ENCODE measurements at regions not wholly inside any gene's neighbourhood (a gene's known extent, or its start where the extent isn't known, plus 50 kb on each side); places are given as distances from the start of the nearest gene placed in this dataset.

- no peak overlapping the region for H3K27ac ChIP-seq (ENCODE audit: low read depth, low read length)
- TF ChIP-seq, protein P1, sequence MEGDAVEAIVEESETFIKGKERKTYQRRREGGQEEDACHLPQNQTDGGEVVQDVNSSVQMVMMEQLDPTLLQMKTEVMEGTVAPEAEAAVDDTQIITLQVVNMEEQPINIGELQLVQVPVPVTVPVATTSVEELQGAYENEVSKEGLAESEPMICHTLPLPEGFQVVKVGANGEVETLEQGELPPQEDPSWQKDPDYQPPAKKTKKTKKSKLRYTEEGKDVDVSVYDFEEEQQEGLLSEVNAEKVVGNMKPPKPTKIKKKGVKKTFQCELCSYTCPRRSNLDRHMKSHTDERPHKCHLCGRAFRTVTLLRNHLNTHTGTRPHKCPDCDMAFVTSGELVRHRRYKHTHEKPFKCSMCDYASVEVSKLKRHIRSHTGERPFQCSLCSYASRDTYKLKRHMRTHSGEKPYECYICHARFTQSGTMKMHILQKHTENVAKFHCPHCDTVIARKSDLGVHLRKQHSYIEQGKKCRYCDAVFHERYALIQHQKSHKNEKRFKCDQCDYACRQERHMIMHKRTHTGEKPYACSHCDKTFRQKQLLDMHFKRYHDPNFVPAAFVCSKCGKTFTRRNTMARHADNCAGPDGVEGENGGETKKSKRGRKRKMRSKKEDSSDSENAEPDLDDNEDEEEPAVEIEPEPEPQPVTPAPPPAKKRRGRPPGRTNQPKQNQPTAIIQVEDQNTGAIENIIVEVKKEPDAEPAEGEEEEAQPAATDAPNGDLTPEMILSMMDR (IDR thresholded peaks at IDR 0.05; ENCODE audit: insufficient read depth, low read length, poor library complexity, severe bottlenecking) = no peak
- no peak for TF ChIP-seq EZH2phosphoT487 (conservative IDR thresholded peaks at IDR 0.05; ENCODE audit: low read length)
- no peak overlapping the region for H3K9ac ChIP-seq (ENCODE audit: low read length)
- H3K9me3 ChIP-seq (ENCODE audit: insufficient read depth, low read length) = no peaks in the 10 kb centered on the region
- H3F3A ChIP-seq (ENCODE audit: insufficient read depth) = no peaks in the 10 kb centered on the region
- H4K20me1 ChIP-seq (ENCODE audit: low read depth, low read length) = no peaks in the 10 kb centered on the region
- no peak overlapping the region for H3K4me2 ChIP-seq (ENCODE audit: low read depth, low read length, poor library complexity, severe bottlenecking)
- no peaks in the 10 kb centered on the region for H3K9me2 ChIP-seq (replicated peaks; ENCODE audit: insufficient read depth, low read length)
- no peak overlapping the region for H2AFZ ChIP-seq (ENCODE audit: low read depth, low read length, severe bottlenecking)
- no peaks in the 10 kb centered on the region for H3K79me2 ChIP-seq (ENCODE audit: insufficient read depth, low read length)
- no peaks in the 10 kb centered on the region for H3K36me3 ChIP-seq (ENCODE audit: low read length)
- no peaks in the 10 kb centered on the region for H3K27me3 ChIP-seq (ENCODE audit: low read length)
- no peak overlapping the region for H3K4me3 ChIP-seq (ENCODE audit: insufficient read depth, low read length, poor library complexity, severe bottlenecking)
Observed at GRCh38 chr3:124373524-124373923, 356.7 kb upstream of the UMPS start.

GRCh38 chr3:124374583-124374982 is 355.7 kb upstream of the UMPS start:
- no peaks in the 10 kb centered on the region for H3F3A ChIP-seq (ENCODE audit: insufficient read depth)
- H3K27ac ChIP-seq (ENCODE audit: low read depth, low read length) = no peak overlapping the region
- no peaks in the 10 kb centered on the region for H3K27me3 ChIP-seq (ENCODE audit: low read length)
- no peaks in the 10 kb centered on the region for H3K79me2 ChIP-seq (ENCODE audit: insufficient read depth, low read length)
- TF ChIP-seq, protein P1 (IDR thresholded peaks at IDR 0.05; ENCODE audit: insufficient read depth, low read length, poor library complexity, severe bottlenecking) = no peak
- no peak overlapping the region for H2AFZ ChIP-seq (ENCODE audit: low read depth, low read length, severe bottlenecking)
- no peaks in the 10 kb centered on the region for H3K9me2 ChIP-seq (replicated peaks; ENCODE audit: insufficient read depth, low read length)
- H3K9ac ChIP-seq (ENCODE audit: low read length) = no peak overlapping the region
- H4K20me1 ChIP-seq (ENCODE audit: low read depth, low read length) = no peaks in the 10 kb centered on the region
- no peaks in the 10 kb centered on the region for H3K9me3 ChIP-seq (ENCODE audit: insufficient read depth, low read length)
- no peak overlapping the region for H3K4me2 ChIP-seq (ENCODE audit: low read depth, low read length, poor library complexity, severe bottlenecking)
- H3K36me3 ChIP-seq (ENCODE audit: low read length) = no peaks in the 10 kb centered on the region
- H3K4me3 ChIP-seq (ENCODE audit: insufficient read depth, low read length, poor library complexity, severe bottlenecking) = no peak overlapping the region

GRCh38 chr3:124381575-124382333 is 348.5 kb upstream of the UMPS start:
- Histone ChIP-seq H3K4me3 (ENCODE audit: insufficient read depth, low read length, poor library complexity, severe bottlenecking) (no peak overlapping the region), H3K36me3 (ENCODE audit: low read length) (no peaks in the 10 kb centered on the region), H3K79me2 (ENCODE audit: insufficient read depth, low read length) (no peaks in the 10 kb centered on the region), H3K9me2 (replicated peaks; ENCODE audit: insufficient read depth, low read length) (no peaks in the 10 kb centered on the region), H4K20me1 (ENCODE audit: low read depth, low read length) (no peaks in the 10 kb centered on the region), H3K4me2 (ENCODE audit: low read depth, low read length, poor library complexity, severe bottlenecking) (no peak overlapping the region), H3F3A (ENCODE audit: insufficient read depth) (no peaks in the 10 kb centered on the region), H3K9ac (ENCODE audit: low read length) (no peak overlapping the region), H3K9me3 (ENCODE audit: insufficient read depth, low read length) (no peaks in the 10 kb centered on the region), H3K27ac (ENCODE audit: low read depth, low read length) (no peak overlapping the region), H3K27me3 (ENCODE audit: low read length) (no peaks in the 10 kb centered on the region), H2AFZ (ENCODE audit: low read depth, low read length, severe bottlenecking) (no peak overlapping the region)
- TF ChIP-seq EZH2phosphoT487 (conservative IDR thresholded peaks at IDR 0.05; ENCODE audit: low read length) = no peak
- TF ChIP-seq, protein P1 (IDR thresholded peaks at IDR 0.05; ENCODE audit: insufficient read depth, low read length, poor library complexity, severe bottlenecking) = no peak

Measured in SU-DHL-6 (cell line).